Type B pancreatic cell (in vitro differentiated cells): ENCODE measurements at regions not wholly inside any gene's neighbourhood (a gene's known extent, or its start where the extent isn't known, plus 50 kb on each side); places are given as distances from the start of the nearest gene placed in this dataset.

Experiments
- DNase-seq: peaks from one replicate; pipeline ENCODE4 v3.0.0; 2021; ENCODE audit warnings: mixed read lengths; ENCODE audit not compliant: unreplicated experiment; ENCODE audit errors: extremely low spot score
- H3K27ac Mint-ChIP-seq: 2 replicates; pipeline ENCODE4 v1.8.0; 2021; ENCODE audit warnings: mild to moderate bottlenecking, mixed read lengths
- H3K27me3 Mint-ChIP-seq: 2 replicates; pipeline ENCODE4 v1.8.0; 2021; ENCODE audit warnings: mixed read lengths
- H3K36me3 Mint-ChIP-seq: 2 replicates; pipeline ENCODE4 v1.8.0; 2021; ENCODE audit warnings: mixed read lengths
- H3K4me1 Mint-ChIP-seq: one replicate; pipeline ENCODE4 v1.8.0; 2021; ENCODE audit warnings: mixed read lengths; ENCODE audit not compliant: unreplicated experiment
- H3K4me3 Mint-ChIP-seq: 2 replicates; pipeline ENCODE4 v1.8.0; 2021; ENCODE audit warnings: mild to moderate bottlenecking, mixed read lengths
- H3K9me3 Mint-ChIP-seq: 2 replicates; pipeline ENCODE4 v1.8.0; 2021; ENCODE audit warnings: mixed read lengths
- TF ChIP-seq, protein P1 (sequence below): fragments of 200-600 bp; sonication (generic); conservative IDR thresholded peaks from 2 replicates; pipeline ENCODE4 v1.5.0; 2021; ENCODE audit warnings: antibody characterized with exemption, mild to moderate bottlenecking

- Mint-ChIP-seq H3K4me1 (peaks cover 15% of the 10 kb centered on the region), H3K4me3 (peak overlapping the region; percentile 85), H3K9me3 (peaks cover 2% of the 10 kb centered on the region), H3K27me3 (peaks cover 87% of the 10 kb centered on the region), H3K36me3 (no peaks in the 10 kb centered on the region), H3K27ac (no peak overlapping the region)
- DNase-seq: no peak
- TF ChIP-seq, protein P1, sequence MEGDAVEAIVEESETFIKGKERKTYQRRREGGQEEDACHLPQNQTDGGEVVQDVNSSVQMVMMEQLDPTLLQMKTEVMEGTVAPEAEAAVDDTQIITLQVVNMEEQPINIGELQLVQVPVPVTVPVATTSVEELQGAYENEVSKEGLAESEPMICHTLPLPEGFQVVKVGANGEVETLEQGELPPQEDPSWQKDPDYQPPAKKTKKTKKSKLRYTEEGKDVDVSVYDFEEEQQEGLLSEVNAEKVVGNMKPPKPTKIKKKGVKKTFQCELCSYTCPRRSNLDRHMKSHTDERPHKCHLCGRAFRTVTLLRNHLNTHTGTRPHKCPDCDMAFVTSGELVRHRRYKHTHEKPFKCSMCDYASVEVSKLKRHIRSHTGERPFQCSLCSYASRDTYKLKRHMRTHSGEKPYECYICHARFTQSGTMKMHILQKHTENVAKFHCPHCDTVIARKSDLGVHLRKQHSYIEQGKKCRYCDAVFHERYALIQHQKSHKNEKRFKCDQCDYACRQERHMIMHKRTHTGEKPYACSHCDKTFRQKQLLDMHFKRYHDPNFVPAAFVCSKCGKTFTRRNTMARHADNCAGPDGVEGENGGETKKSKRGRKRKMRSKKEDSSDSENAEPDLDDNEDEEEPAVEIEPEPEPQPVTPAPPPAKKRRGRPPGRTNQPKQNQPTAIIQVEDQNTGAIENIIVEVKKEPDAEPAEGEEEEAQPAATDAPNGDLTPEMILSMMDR: no peak
Observed at GRCh38 chr1:38578271-38578951, 281.2 kb downstream of the RRAGC start.

- H3K27me3 Mint-ChIP-seq: peaks cover 84% of the 10 kb centered on the region
- H3K4me1 Mint-ChIP-seq: peaks cover 15% of the 10 kb centered on the region
- H3K4me3 Mint-ChIP-seq: peak overlapping the region; percentile 85
- TF ChIP-seq, protein P1: no peak
- no peak for DNase-seq
- H3K36me3 Mint-ChIP-seq: no peaks in the 10 kb centered on the region
- H3K9me3 Mint-ChIP-seq: no peaks in the 10 kb centered on the region
- no peak overlapping the region for H3K27ac Mint-ChIP-seq
Observed at GRCh38 chr1:38577937-38578270, 281.7 kb downstream of the RRAGC start.

- H3K36me3 Mint-ChIP-seq: no peaks in the 10 kb centered on the region
- H3K27me3 Mint-ChIP-seq: peaks cover 81% of the 10 kb centered on the region
- H3K27ac Mint-ChIP-seq: no peak overlapping the region
- H3K4me3 Mint-ChIP-seq: peak overlapping the region; percentile 85
- DNase-seq: no peak
- H3K4me1 Mint-ChIP-seq: peaks cover 17% of the 10 kb centered on the region
- H3K9me3 Mint-ChIP-seq: no peaks in the 10 kb centered on the region
- TF ChIP-seq, protein P1: no peak
Observed at GRCh38 chr1:38577385-38577784, 282.2 kb downstream of the RRAGC start.

- TF ChIP-seq, protein P1: no peak
- Mint-ChIP-seq H3K4me3 (no peak overlapping the region), H3K9me3 (no peaks in the 10 kb centered on the region), H3K27me3 (peaks cover 83% of the 10 kb centered on the region), H3K27ac (no peak overlapping the region), H3K36me3 (no peaks in the 10 kb centered on the region), H3K4me1 (peaks cover 20% of the 10 kb centered on the region)
- DNase-seq: no peak
Observed at GRCh38 chr1:38576241-38576640, 283.3 kb downstream of the RRAGC start.

- DNase-seq: no peak
- H3K27me3 Mint-ChIP-seq: peaks cover 61% of the 10 kb centered on the region
- H3K4me3 Mint-ChIP-seq: no peak overlapping the region
- no peaks in the 10 kb centered on the region for H3K36me3 Mint-ChIP-seq
- TF ChIP-seq, protein P1: no peak
- H3K27ac Mint-ChIP-seq: no peak overlapping the region
- peaks cover 25% of the 10 kb centered on the region for H3K4me1 Mint-ChIP-seq
- H3K9me3 Mint-ChIP-seq: no peaks in the 10 kb centered on the region
Observed at GRCh38 chr1:38571726-38572125, 287.8 kb downstream of the RRAGC start.

- peaks cover 25% of the 10 kb centered on the region for H3K4me1 Mint-ChIP-seq
- H3K27ac Mint-ChIP-seq: no peak overlapping the region
- no peaks in the 10 kb centered on the region for H3K9me3 Mint-ChIP-seq
- H3K36me3 Mint-ChIP-seq: no peaks in the 10 kb centered on the region
- H3K4me3 Mint-ChIP-seq: no peak overlapping the region
- peaks cover 59% of the 10 kb centered on the region for H3K27me3 Mint-ChIP-seq
- TF ChIP-seq, protein P1: no peak
- DNase-seq: no peak
Observed at GRCh38 chr1:38570657-38570975, 289.0 kb downstream of the RRAGC start.
